HS-5 (cell line): ENCODE measurements at regions not wholly inside any gene's neighbourhood (a gene's known extent, or its start where the extent isn't known, plus 50 kb on each side); places are given as distances from the start of the nearest gene placed in this dataset.

Source experiments
- DNase-seq: peaks from one replicate; pipeline ENCODE4 v3.0.0-alpha.2; 2012; ENCODE audit warnings: low read depth

- no peak for DNase-seq
Measured at GRCh38 chr6:80403365-80403764, 296.9 kb downstream of the BCKDHB start.

GRCh38 chr6:80402266-80402665 is 295.8 kb downstream of the BCKDHB start:
- DNase-seq: no peak
